ENCODE measurements at regions not wholly inside any gene's neighbourhood (a gene's known extent, or its start where the extent isn't known, plus 50 kb on each side); places are given as distances from the start of the nearest gene placed in this dataset.
"Not testable (repeated sequence)": the region's sequence is repeated elsewhere in the genome, so short reads cannot be mapped to it uniquely, and the experiment has no call there.

DNA sequence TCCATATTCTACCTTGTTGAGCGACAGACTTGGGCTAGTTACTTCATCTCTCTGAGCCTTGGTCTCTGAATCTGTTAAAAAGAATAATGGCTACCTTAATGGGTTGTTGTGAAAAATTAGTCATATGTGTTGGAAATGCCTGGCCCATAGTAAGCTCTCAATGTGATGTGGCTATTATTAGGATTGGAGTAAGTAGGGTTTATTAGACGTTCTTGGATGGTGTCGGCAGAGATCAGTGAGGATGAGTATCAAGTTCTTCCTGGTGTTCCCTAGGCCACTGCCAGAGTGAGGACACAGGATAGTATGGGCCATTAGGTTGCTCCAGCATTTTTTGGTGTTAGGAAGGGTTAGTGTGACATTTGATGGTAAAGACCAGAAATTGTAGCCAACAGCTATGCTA lies 121.1 kb upstream of the DUSP10 start:
- no peak overlapping the region for H3K4me3 Mint-ChIP-seq
- no peak for DNase-seq
- H3K27me3 Mint-ChIP-seq = peaks cover 4% of the 10 kb centered on the region
- H3K4me1 Mint-ChIP-seq = no peaks in the 10 kb centered on the region
- H3K36me3 Mint-ChIP-seq = peaks cover 3% of the 10 kb centered on the region
- H3K27ac Mint-ChIP-seq = no peak overlapping the region
- POLR2A ChIA-PET = no interaction called here
- no peak for ATAC-seq (ENCODE audit: low read depth)
- peaks cover 2% of the 10 kb centered on the region for H3K9me3 Mint-ChIP-seq

DNA sequence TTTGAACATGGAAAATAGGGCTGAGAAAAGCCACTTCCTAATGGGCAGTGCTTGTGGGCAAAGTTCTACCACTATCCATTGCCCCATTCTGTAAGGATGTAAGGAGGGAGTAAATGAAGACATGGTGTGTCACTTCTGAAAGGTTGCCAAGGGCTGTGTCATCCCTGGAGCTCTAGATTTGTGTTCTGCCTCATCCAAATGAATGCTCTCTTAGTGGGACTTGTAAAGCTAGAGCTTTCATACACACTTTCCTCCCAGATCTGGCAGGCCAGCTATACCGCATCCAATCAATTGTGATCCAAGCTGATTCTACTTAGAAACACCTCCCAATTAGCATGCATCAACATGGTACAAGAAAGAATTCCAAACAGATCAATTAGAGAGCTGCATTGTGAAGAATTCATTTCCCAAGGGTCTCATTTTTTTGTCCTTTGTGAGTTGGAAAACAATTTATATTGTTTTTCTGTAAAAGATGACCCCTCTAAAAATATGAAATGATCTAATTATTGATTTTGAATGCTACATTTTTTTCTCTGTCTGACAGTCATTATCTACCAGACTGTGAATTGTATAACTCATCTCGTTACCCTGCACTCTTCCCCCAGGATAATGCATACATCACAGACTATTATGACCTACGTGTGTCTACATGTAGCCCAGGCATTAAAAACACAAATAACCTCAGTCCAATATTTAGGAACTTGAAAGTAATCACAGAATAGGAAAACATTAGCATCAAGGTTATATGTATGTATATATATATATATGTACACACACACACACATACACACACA lies 117.1 kb upstream of the DUSP10 start:
- POLR2A ChIA-PET = no interaction called here
- Mint-ChIP-seq H3K27me3 (peaks cover 4% of the 10 kb centered on the region), H3K4me3 (no peak overlapping the region), H3K9me3 (no peaks in the 10 kb centered on the region), H3K4me1 (peaks cover 2% of the 10 kb centered on the region), H3K27ac (no peak overlapping the region), H3K36me3 (no peaks in the 10 kb centered on the region)
- no peak for ATAC-seq (ENCODE audit: low read depth)
- DNase-seq = no peak

DNA sequence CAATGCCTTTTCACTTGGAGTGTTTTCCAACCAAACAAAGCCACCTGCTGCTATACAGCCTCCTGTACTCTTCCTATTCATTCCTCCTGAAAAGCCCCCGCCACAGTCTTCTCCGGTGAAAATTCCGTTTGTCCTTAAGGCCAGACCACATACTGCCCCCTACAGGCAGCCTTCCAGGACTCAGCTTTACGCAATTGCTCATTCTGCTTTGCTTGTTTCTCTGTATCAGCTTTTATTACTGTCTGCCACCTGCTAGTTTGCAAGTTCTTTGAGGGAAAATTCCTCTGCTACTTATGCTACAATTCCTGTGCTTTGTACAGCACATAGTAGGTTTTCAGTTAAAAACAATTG lies 115.2 kb upstream of the DUSP10 start:
- POLR2A ChIA-PET; H3K9me3 Mint-ChIP-seq; H3K36me3 Mint-ChIP-seq; ATAC-seq (ENCODE audit: low read depth); H3K4me3 Mint-ChIP-seq; H3K27ac Mint-ChIP-seq; H3K4me1 Mint-ChIP-seq; H3K27me3 Mint-ChIP-seq; DNase-seq: not testable (repeated sequence)

DNA sequence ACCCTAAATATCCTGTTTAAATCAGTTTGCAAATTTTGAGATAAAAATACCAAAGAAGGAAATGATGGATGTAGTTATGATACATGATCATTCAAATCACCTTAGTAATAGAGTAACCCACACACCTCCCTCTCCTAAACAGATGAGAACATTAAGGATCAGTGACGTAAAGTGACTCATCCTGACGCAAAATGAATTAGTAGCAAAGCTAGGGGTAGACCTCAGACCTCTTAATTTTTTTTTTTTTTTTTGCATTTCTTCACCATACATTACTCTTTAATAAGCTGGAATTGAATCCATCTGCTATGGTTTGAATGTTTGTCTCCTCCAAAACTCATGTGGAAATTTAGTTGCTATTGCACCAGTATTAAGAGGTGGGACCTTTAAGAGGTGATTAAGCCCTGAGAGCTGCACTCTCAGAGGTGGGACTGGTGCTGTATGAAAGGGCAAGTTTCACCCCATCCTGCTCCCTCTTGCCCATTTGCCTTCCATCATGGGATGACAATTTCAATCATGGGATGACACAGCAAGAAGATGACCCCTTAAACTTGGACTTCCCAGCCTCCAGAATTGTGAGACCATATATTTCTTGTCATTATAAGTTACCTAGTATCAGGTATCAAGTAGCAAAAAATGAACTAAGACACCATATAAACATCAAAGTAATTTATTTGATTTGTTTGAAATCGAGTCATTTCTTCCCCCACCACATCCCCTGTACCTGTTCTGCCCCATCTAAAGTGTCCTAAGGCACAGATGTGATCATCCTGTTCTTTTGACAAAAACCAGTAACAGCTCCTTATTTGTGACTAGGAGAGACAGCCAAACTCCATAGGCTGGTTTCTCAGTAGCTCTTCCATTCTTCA lies 114.6 kb upstream of the DUSP10 start:
- peaks cover 2% of the 10 kb centered on the region for H3K4me1 Mint-ChIP-seq
- H3K4me3 Mint-ChIP-seq = no peak overlapping the region
- no peaks in the 10 kb centered on the region for H3K9me3 Mint-ChIP-seq
- no peak overlapping the region for H3K27ac Mint-ChIP-seq
- H3K27me3 Mint-ChIP-seq = peaks cover 4% of the 10 kb centered on the region
- no peak for ATAC-seq (ENCODE audit: low read depth)
- DNase-seq = no peak
- no peaks in the 10 kb centered on the region for H3K36me3 Mint-ChIP-seq
- POLR2A ChIA-PET = no interaction called here

DNA sequence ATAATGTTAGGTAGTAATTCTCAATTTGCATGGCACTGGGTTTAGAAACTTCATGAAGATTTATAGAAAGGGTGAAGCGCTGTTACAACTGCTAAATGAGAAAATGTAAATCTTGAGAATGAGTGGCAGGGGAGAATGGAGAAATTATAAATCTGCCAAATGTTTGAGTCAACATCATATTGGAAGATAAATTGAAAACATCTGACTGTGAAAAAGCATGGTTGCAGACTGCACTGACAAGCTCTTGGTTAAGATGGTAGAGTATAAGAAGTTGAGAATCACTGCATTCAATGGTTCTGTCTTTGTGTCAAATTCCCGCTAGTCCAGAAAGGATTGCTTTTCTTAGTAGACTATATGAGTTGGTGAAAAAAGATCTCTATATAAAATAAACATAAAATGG lies 113.3 kb upstream of the DUSP10 start:
- Mint-ChIP-seq H3K27me3 (peaks cover 4% of the 10 kb centered on the region), H3K4me1 (peaks cover 2% of the 10 kb centered on the region), H3K9me3 (no peaks in the 10 kb centered on the region), H3K27ac (no peak overlapping the region), H3K36me3 (no peaks in the 10 kb centered on the region), H3K4me3 (no peak overlapping the region)
- no peak for ATAC-seq (ENCODE audit: low read depth)
- no peak for DNase-seq
- POLR2A ChIA-PET = no interaction called here

DNA sequence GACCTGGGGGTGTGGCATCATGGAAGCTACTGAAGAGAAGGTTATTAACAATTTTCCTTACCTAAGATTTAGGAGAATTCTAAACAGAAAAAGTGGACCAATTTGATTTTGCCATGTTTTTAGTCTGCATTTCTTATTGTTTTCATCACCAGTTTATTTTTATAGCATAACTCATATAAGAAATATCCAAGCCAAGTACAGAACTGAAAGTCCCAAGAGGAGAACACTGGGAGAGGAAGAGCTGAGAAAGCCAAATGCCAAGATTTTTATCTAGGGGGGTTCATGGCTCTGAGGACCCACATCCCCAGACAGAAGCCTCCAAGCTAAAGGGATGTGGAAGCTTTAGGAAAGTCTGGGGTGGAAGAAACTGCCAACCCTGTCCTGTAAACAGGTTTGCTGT lies 109.4 kb upstream of the DUSP10 start:
- Mint-ChIP-seq H3K27ac (no peak overlapping the region), H3K9me3 (peaks cover 2% of the 10 kb centered on the region), H3K27me3 (no peaks in the 10 kb centered on the region), H3K4me1 (no peaks in the 10 kb centered on the region), H3K4me3 (no peak overlapping the region), H3K36me3 (no peaks in the 10 kb centered on the region)
- DNase-seq (no peak), ATAC-seq (ENCODE audit: low read depth) (no peak)
- POLR2A ChIA-PET = no interaction called here

DNA sequence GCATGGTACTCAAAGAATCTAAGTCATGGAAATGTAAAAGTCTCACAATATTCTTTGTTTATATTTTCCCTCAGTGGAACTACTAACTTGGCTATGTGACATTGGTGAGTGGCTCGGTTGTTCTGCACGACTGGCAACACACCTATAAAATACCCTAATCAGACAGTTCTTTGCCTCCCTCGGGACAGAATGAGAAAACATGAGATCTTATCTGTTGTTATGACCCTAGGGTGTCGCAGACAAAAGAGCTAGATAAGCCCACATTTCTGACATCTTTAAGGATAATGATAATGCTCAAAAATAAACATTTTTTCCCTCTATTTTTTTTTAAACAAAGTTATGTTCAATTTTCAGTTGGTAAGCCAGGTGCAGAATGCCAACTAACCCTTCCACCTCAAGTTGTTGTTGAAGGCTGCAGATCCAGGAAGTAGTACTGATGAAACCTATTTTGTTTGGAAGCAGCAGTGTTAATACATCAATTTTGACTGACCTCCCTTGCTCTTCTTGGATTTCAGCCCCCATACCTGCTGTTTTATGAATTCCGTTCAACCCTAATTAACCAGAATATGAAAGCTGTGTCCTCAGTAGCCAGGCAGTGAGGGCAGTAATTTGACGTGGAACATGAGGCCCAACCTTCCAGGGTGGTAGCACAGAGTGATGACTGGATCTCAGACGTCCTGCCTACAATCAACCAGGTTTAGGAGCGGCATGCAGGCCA lies 108.7 kb upstream of the DUSP10 start:
- Mint-ChIP-seq H3K27me3 (no peaks in the 10 kb centered on the region), H3K4me3 (no peak overlapping the region), H3K4me1 (no peaks in the 10 kb centered on the region), H3K9me3 (peaks cover 2% of the 10 kb centered on the region), H3K36me3 (no peaks in the 10 kb centered on the region), H3K27ac (no peak overlapping the region)
- no peak for ATAC-seq (ENCODE audit: low read depth)
- DNase-seq = no peak
- POLR2A ChIA-PET = no interaction called here

DNA sequence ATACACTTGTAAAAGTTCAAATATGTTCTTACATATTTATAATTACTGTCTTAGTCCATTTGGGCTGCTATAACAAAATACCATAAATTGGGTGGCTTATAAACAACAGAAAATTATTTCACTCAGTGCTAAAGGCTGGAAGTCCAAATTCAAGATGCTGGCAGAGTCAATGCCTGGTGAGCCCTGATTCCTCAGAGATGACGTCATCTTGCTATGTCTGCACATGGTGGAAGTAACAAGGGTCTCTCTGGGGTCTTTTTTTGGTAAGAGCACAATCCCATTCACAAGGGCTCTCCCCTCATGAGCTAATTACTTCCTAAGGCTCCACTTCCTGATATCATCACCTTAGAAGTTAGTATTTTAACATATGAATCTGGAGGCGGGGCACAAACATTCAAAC lies 108.0 kb upstream of the DUSP10 start:
- H3K4me1 Mint-ChIP-seq = peaks cover 3% of the 10 kb centered on the region

DNA sequence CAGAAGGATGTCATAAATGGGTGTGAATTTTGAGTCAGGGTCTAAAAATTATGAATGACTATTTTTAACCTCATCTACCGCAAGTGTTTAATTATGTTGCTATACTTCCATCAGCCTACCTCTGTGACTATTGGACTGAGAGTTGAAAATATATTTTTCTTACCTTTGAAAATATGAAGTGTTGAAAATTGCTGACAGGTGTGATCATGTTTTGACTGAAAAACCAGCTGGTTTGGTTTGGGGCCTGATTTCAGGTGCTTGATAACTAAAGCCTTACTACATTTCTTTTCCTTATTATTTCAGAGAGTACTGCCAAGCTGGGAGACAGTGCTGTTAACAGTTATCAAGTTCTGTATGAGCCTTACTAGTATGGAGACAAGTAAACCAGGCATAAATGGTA lies 107.2 kb upstream of the DUSP10 start:
- POLR2A ChIA-PET = no interaction called here
- Mint-ChIP-seq H3K27me3 (no peaks in the 10 kb centered on the region), H3K4me1 (peaks cover 5% of the 10 kb centered on the region), H3K4me3 (no peak overlapping the region), H3K36me3 (no peaks in the 10 kb centered on the region), H3K9me3 (peaks cover 2% of the 10 kb centered on the region), H3K27ac (no peak overlapping the region)
- ATAC-seq (ENCODE audit: low read depth) (no peak), DNase-seq (no peak)

More for the DNA sequence above, 108.0 kb upstream of the DUSP10 start:
- H3K27me3 Mint-ChIP-seq = no peaks in the 10 kb centered on the region
- peaks cover 2% of the 10 kb centered on the region for H3K9me3 Mint-ChIP-seq
- H3K4me3 Mint-ChIP-seq = no peak overlapping the region
- ATAC-seq (ENCODE audit: low read depth) (no peak), DNase-seq (no peak)
- no peak overlapping the region for H3K27ac Mint-ChIP-seq
- POLR2A ChIA-PET = no interaction called here
- no peaks in the 10 kb centered on the region for H3K36me3 Mint-ChIP-seq

DNA sequence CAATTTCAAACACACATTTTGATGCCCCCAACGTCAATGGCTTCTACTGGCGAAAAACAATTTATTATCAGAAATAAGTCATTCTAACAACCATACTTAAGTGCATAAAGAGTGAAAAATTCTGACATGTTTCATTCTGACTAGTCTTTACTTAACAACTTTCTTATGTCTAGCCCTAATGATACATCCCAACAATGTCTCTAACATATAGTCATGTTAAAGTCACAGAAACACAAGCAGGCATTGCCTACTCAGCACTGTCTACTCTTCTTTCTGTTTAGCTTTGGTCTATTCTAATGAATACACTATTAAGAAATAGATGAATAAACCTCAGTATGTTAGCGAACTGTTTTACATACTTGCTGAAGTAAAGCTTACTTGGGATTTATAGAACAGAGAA lies 105.8 kb upstream of the DUSP10 start:
- Mint-ChIP-seq H3K36me3 (no peaks in the 10 kb centered on the region), H3K4me1 (peaks cover 5% of the 10 kb centered on the region), H3K27me3 (no peaks in the 10 kb centered on the region), H3K9me3 (peaks cover 2% of the 10 kb centered on the region), H3K4me3 (no peak overlapping the region), H3K27ac (no peak overlapping the region)
- DNase-seq = no peak
- no peak for ATAC-seq (ENCODE audit: low read depth)
- POLR2A ChIA-PET = no interaction called here

DNA sequence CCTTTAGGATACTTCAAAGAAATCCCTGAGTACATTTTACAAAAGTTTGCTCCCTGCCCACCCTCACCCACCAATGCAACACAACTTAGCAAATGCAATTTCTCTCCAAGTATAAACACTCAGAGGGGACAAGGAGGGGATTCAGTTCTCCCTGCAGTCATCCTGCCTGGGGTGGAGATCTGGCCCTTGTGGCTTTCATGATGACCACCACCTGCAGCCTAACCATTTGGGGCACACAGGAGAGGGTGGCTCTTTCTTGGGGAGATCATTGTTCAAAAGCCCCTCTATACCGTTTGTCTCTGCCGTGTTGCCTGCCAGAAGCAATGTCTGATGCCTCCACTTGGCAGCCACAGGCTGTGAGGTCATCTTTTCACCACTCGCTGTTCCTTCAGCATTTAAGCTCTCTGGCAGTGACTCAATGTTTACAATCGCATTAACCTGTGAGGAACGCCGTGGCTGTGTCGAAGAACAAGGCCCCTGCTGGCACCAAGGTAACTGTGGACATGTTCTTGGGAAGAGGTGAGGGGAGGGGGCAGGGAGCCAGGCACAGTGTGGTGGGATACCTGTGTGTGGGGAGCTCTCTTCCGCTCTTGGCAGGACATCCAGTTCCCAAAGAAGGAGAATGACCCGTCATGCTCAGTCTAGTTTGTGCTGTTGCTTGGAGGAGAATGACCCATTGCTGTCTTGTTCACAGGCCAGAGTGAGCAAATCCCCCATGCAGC lies 103.9 kb upstream of the DUSP10 start:
- ATAC-seq (ENCODE audit: low read depth) (no peak), DNase-seq (no peak)
- Mint-ChIP-seq H3K4me1 (peaks cover 14% of the 10 kb centered on the region), H3K27me3 (no peaks in the 10 kb centered on the region), H3K27ac (no peak overlapping the region), H3K9me3 (peaks cover 2% of the 10 kb centered on the region), H3K4me3 (no peak overlapping the region), H3K36me3 (no peaks in the 10 kb centered on the region)
- POLR2A ChIA-PET = no interaction called here

DNA sequence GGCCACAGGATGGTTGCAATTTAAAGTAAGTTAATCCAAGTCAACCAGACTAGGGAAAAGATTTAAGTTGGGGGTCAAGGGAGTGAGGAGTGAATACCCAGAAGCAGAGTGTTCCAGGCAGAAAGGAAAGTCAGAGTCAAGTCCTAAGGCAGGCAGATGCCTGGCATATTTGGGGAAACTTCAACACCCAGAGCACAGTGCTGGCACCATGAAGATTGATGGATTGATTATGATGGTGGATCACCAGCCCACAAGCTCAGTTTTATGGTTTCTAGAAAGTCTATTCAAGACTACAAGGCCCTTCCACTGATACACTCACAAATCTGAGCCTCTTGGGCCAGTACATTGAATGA lies 100.1 kb upstream of the DUSP10 start:
- DNase-seq (no peak), ATAC-seq (ENCODE audit: low read depth) (no peak)
- Mint-ChIP-seq H3K4me1 (peaks cover 43% of the 10 kb centered on the region), H3K36me3 (peaks cover 1% of the 10 kb centered on the region), H3K9me3 (no peaks in the 10 kb centered on the region), H3K27me3 (peaks cover 2% of the 10 kb centered on the region), H3K27ac (no peak overlapping the region), H3K4me3 (no peak overlapping the region)
- POLR2A ChIA-PET = no interaction called here

DNA sequence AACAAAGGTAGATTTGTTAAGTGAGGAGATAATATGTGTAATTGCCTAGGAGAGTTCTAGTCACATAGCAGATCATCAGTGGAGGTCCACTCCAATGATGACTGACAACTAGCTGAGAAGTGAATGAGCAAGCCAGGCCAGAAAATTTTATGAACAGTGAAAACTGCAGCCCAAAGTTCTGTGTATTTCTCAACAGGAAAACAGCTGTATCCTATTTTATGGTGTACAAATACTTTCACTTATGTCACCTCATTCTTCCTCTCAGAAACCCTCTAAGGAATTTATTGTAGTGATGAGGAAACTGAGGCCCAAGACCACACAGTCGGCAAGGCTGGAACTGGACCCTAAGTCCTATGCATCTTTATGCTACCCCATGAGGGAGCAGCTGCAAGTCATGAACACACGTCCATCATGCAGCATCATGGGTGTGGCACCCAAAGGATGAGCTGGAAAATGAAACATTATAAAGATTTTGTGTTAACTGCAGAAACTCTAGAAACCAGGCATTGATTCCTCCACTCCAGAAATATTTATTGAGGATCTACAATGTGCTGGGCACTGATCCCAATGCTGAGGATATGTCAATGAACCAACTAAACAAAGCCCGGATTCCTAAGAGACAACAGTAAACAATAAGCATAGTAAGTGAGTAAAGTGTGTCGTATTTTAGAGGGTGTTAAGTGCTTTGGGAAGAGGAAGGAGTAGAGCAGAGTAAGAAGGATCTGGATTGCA lies 99.5 kb upstream of the DUSP10 start:
- POLR2A ChIA-PET = no interaction called here
- ATAC-seq (ENCODE audit: low read depth) = no peak
- Mint-ChIP-seq H3K9me3 (no peaks in the 10 kb centered on the region), H3K36me3 (peaks cover 1% of the 10 kb centered on the region), H3K4me3 (peak overlapping the region; percentile 13), H3K4me1 (peaks cover 47% of the 10 kb centered on the region), H3K27me3 (peaks cover 2% of the 10 kb centered on the region), H3K27ac (peak overlapping the region; percentile 50)
- no peak for DNase-seq

Measured in activated naive CD8-positive, alpha-beta T cell treated with anti-CD3 and anti-CD28 coated beads, Interleukin-2, amount 10 ng/mL, durations not matched to agents 7 days and 5 days (primary cell).